GM10266 (cell line): ENCODE measurements at regions not wholly inside any gene's neighbourhood (a gene's known extent, or its start where the extent isn't known, plus 50 kb on each side); places are given as distances from the start of the nearest gene placed in this dataset.

Experiments used
- DNase-seq: peaks from one replicate; pipeline ENCODE4 v3.0.0; 2012; ENCODE audit errors: extremely low spot score
- CTCF ChIP-seq: IDR thresholded peaks from 2 replicates; pipeline ENCODE4 v1.5.1; 2012; ENCODE audit warnings: mild to moderate bottlenecking, low read depth; ENCODE audit not compliant: control insufficient read depth, insufficient read depth; ENCODE audit errors: missing control alignments

GRCh38 chr4:1488831-1489638, 82.8 kb upstream of the NKX1-1 start:
- TF ChIP-seq CTCF, result no peak

DNA sequence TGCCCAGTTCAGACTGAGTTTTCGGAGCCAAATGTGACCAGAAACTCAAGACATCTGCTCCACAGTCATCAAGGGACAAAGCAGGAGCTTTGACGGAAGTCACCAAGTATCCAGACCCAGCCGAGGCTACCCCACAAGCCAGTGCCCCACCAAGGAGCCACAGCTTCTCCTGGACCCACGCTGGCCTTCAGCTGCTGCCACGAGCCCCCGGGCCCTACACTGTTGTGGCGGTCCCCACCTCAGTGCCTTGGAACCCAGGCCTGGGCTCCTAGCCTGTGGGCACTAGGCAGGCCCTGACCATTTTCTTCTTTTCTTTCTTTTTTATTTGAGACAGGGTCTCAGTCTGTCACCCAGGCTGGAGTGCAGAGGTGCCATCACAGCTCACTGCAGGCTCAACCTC, 82.1 kb upstream of the NKX1-1 start:
- no peak for DNase-seq
- no peak for TF ChIP-seq CTCF

More at GRCh38 chr4:1488831-1489638, 82.8 kb upstream of the NKX1-1 start:
- DNase-seq, result no peak

- TF ChIP-seq CTCF, result no peak
- no peak for DNase-seq
Measured at GRCh38 chr4:1487761-1488160, 81.5 kb upstream of the NKX1-1 start.

DNA sequence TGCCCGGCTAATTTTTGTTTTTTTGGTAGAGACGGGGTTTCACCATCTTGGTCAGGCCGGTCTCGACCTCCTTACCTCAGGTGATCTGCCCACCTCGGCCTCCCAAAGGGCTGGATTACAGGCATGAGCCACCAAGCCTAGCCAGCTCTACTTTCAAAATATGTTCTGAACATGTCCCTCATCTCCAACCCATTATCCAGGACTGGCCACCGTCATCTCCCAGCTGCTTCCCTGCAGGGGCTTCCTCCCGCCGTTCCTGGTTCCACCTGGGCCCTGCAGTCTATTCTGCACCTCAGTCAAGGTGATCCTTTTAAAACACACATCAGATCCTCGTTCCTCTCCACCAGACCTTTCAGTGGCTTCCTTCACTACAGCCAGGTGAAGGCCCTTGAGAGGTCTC, 80.9 kb upstream of the NKX1-1 start:
- no peak for TF ChIP-seq CTCF
- no peak for DNase-seq

DNA sequence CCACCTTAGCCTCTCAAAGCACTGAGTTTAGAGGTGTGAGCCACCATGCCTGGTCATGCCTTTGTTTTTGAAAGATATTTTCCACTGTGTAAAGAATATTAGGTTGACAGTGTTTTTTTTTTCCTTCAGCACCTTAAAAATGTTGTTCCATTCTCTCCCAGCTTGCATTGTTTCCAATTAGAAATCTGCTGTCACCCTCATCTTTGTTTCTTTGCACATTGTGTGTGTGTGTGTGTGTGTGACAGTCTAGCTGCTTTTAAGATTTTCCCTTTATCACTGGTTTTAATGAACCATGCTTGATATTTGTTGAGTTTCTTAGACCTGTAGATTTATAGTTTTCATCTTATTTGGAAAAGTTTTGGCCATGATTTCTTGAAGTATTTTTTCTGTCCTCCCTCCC, 79.0 kb upstream of the NKX1-1 start:
- no peak for DNase-seq
- no peak for TF ChIP-seq CTCF

GRCh38 chr4:1480720-1481119, 74.5 kb upstream of the NKX1-1 start:
- no peak for DNase-seq
- TF ChIP-seq CTCF, result no peak

DNA sequence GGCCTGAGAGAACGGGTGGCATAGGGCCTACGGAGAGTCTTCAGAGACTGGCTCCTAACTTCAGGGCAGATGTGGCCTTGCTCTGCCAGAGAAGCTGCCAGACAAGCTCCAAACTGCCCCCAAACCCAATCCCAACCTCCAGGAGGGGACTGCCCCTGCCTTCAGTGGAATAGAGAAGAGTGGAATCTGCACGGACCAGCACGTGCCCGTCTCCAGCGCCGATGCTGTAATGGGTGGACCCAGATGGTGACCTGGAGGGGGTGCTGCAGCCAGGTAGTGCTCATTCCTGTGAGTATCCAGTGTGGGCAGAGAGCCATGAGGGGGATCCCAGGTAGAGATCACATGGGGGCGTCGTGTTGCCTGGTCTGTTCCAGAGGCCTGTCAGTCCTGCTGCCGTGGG, 73.2 kb upstream of the NKX1-1 start:
- TF ChIP-seq CTCF, result no peak
- DNase-seq, result no peak
